ENCODE measurements at regions not wholly inside any gene's neighbourhood (a gene's known extent, or its start where the extent isn't known, plus 50 kb on each side); places are given as distances from the start of the nearest gene placed in this dataset.

DNA sequence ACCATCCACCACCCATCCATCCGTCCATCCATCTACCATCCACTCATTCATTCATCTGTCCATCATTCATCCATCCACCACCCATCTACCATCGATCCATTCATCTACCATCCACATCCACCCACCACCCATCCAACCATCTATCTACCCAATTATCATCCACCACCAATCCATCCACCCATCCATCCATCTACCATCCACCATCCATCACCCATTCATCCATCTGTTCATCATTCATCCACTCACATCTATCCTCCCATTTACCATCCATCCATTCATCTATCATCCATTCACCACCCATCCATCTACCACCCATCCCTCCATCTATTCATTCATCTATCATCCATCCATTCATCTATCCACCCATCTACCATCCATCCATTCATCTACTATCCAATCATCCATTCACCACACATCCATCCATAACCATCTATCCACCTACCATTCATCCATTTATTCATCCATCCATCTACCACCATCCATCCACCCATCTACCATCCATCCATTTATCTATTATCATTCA lies 188.8 kb downstream of the JCAD start:
- TF ChIP-seq EZH2phosphoT487 (IDR thresholded peaks at IDR 0.05; ENCODE audit: borderline replicate concordance) = no peak
- TF ChIP-seq, protein P1, sequence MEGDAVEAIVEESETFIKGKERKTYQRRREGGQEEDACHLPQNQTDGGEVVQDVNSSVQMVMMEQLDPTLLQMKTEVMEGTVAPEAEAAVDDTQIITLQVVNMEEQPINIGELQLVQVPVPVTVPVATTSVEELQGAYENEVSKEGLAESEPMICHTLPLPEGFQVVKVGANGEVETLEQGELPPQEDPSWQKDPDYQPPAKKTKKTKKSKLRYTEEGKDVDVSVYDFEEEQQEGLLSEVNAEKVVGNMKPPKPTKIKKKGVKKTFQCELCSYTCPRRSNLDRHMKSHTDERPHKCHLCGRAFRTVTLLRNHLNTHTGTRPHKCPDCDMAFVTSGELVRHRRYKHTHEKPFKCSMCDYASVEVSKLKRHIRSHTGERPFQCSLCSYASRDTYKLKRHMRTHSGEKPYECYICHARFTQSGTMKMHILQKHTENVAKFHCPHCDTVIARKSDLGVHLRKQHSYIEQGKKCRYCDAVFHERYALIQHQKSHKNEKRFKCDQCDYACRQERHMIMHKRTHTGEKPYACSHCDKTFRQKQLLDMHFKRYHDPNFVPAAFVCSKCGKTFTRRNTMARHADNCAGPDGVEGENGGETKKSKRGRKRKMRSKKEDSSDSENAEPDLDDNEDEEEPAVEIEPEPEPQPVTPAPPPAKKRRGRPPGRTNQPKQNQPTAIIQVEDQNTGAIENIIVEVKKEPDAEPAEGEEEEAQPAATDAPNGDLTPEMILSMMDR (conservative IDR thresholded peaks at IDR 0.05; ENCODE audit: low read length) = no peak
- H4K20me1 ChIP-seq (ENCODE audit: insufficient read depth, low read length, poor library complexity, severe bottlenecking) = no peaks in the 10 kb centered on the region
- no peak overlapping the region for H2AFZ ChIP-seq (ENCODE audit: low read length)
- no peaks in the 10 kb centered on the region for H3K9me3 ChIP-seq (ENCODE audit: insufficient read depth, low read depth, low read length)
- H3K4me3 ChIP-seq (ENCODE audit: low read length, poor library complexity, severe bottlenecking) = no peak overlapping the region
- H3K27me3 ChIP-seq (ENCODE audit: insufficient read depth, low read length, poor library complexity, severe bottlenecking) = no peaks in the 10 kb centered on the region
- H3K36me3 ChIP-seq (ENCODE audit: insufficient read depth, low read length) = no peaks in the 10 kb centered on the region
- no peaks in the 10 kb centered on the region for H3F3A ChIP-seq (ENCODE audit: low read depth)
- no peaks in the 10 kb centered on the region for H3K79me2 ChIP-seq (ENCODE audit: insufficient read depth, low read length)
- H3K4me1 ChIP-seq (ENCODE audit: insufficient read depth, low read length, poor library complexity, severe bottlenecking) = no peaks in the 10 kb centered on the region
- H3K4me2 ChIP-seq (ENCODE audit: low read depth, low read length, poor library complexity, severe bottlenecking) = no peak overlapping the region
- H3K9ac ChIP-seq (ENCODE audit: low read depth, low read length, poor library complexity, severe bottlenecking) = no peak overlapping the region
- H3K9me2 ChIP-seq (replicated peaks; ENCODE audit: low read depth, low read length) = no peaks in the 10 kb centered on the region

DNA sequence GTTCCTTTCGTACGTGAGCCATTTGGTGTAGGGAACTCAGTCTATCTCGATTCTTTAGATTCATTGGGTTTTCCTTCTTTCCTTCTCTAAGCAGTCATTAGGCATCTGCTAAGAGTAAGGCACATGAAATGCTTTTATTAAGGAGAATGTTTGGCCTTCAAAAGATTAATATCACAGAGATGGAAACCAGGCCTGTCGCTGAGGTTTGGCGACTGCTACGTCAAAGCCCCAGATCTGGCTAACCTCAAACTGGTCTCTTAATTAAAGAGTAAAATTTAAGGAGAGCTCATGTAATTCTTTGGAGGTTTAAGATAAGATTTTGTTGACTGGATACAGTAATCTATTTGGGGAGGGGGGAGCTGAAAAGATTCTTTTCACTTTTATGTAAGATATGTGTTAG lies 189.8 kb downstream of the JCAD start:
- no peaks in the 10 kb centered on the region for H3F3A ChIP-seq (ENCODE audit: low read depth)
- no peak overlapping the region for H3K4me2 ChIP-seq (ENCODE audit: low read depth, low read length, poor library complexity, severe bottlenecking)
- H3K9me2 ChIP-seq (replicated peaks; ENCODE audit: low read depth, low read length) = no peaks in the 10 kb centered on the region
- no peaks in the 10 kb centered on the region for H3K79me2 ChIP-seq (ENCODE audit: insufficient read depth, low read length)
- no peak overlapping the region for H3K4me3 ChIP-seq (ENCODE audit: low read length, poor library complexity, severe bottlenecking)
- no peak for TF ChIP-seq EZH2phosphoT487 (IDR thresholded peaks at IDR 0.05; ENCODE audit: borderline replicate concordance)
- TF ChIP-seq, protein P1 (conservative IDR thresholded peaks at IDR 0.05; ENCODE audit: low read length) = no peak
- H3K36me3 ChIP-seq (ENCODE audit: insufficient read depth, low read length) = no peaks in the 10 kb centered on the region
- no peaks in the 10 kb centered on the region for H3K27me3 ChIP-seq (ENCODE audit: insufficient read depth, low read length, poor library complexity, severe bottlenecking)
- no peaks in the 10 kb centered on the region for H3K9me3 ChIP-seq (ENCODE audit: insufficient read depth, low read depth, low read length)
- no peak overlapping the region for H3K9ac ChIP-seq (ENCODE audit: low read depth, low read length, poor library complexity, severe bottlenecking)
- H3K4me1 ChIP-seq (ENCODE audit: insufficient read depth, low read length, poor library complexity, severe bottlenecking) = no peaks in the 10 kb centered on the region
- H4K20me1 ChIP-seq (ENCODE audit: insufficient read depth, low read length, poor library complexity, severe bottlenecking) = no peaks in the 10 kb centered on the region
- no peak overlapping the region for H2AFZ ChIP-seq (ENCODE audit: low read length)

DNA sequence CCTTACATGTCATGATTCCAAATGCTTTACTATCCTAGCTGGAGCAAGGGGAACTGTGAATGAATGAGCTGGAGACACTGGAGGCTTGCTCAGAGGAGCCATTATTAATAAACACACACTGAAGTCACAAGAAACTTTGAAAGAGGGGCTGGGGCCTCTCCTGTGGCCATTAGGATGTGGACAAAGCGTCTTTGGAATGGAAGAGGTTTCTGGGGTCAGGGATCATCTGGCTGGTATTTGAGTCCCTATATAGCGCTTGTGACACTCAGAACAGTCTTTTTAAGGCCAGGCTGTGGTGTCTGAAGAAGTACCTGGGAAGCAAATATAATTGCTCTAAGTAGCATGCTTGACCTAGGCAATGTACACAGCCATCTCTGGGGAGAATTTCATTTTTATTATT lies 193.0 kb downstream of the JCAD start:
- no peaks in the 10 kb centered on the region for H3F3A ChIP-seq (ENCODE audit: low read depth)
- no peaks in the 10 kb centered on the region for H3K36me3 ChIP-seq (ENCODE audit: insufficient read depth, low read length)
- no peak overlapping the region for H3K4me2 ChIP-seq (ENCODE audit: low read depth, low read length, poor library complexity, severe bottlenecking)
- no peak overlapping the region for H2AFZ ChIP-seq (ENCODE audit: low read length)
- H3K27me3 ChIP-seq (ENCODE audit: insufficient read depth, low read length, poor library complexity, severe bottlenecking) = no peaks in the 10 kb centered on the region
- H3K4me1 ChIP-seq (ENCODE audit: insufficient read depth, low read length, poor library complexity, severe bottlenecking) = no peaks in the 10 kb centered on the region
- no peaks in the 10 kb centered on the region for H3K9me3 ChIP-seq (ENCODE audit: insufficient read depth, low read depth, low read length)
- TF ChIP-seq, protein P1 (conservative IDR thresholded peaks at IDR 0.05; ENCODE audit: low read length) = no peak
- TF ChIP-seq EZH2phosphoT487 (IDR thresholded peaks at IDR 0.05; ENCODE audit: borderline replicate concordance) = no peak
- no peaks in the 10 kb centered on the region for H3K9me2 ChIP-seq (replicated peaks; ENCODE audit: low read depth, low read length)
- H3K79me2 ChIP-seq (ENCODE audit: insufficient read depth, low read length) = no peaks in the 10 kb centered on the region
- H3K9ac ChIP-seq (ENCODE audit: low read depth, low read length, poor library complexity, severe bottlenecking) = no peak overlapping the region
- H4K20me1 ChIP-seq (ENCODE audit: insufficient read depth, low read length, poor library complexity, severe bottlenecking) = no peaks in the 10 kb centered on the region
- no peak overlapping the region for H3K4me3 ChIP-seq (ENCODE audit: low read length, poor library complexity, severe bottlenecking)

Measured in Loucy (cell line).